ENCODE measurements at regions not wholly inside any gene's neighbourhood (a gene's known extent, or its start where the extent isn't known, plus 50 kb on each side); places are given as distances from the start of the nearest gene placed in this dataset.

GRCh38 chr13:88895261-88895941, 1224.2 kb downstream of the SLITRK5 start:
- no peaks in the 10 kb centered on the region for H3K36me3 Mint-ChIP-seq (ENCODE audit: unreplicated experiment)
- no peak overlapping the region for H3K27ac Mint-ChIP-seq (ENCODE audit: unreplicated experiment)
- no peaks in the 10 kb centered on the region for H3K4me1 Mint-ChIP-seq (ENCODE audit: low read depth, unreplicated experiment)
- no peak for TF ChIP-seq CTCF (IDR thresholded peaks at IDR 0.05; ENCODE audit: partially characterized antibody, unreplicated experiment)
- H3K9me3 Mint-ChIP-seq (ENCODE audit: unreplicated experiment): no peaks in the 10 kb centered on the region
- H3K4me3 Mint-ChIP-seq (ENCODE audit: unreplicated experiment): no peak overlapping the region
- no peak for DNase-seq
- no peaks in the 10 kb centered on the region for H3K27me3 Mint-ChIP-seq (ENCODE audit: unreplicated experiment)

GRCh38 chr13:88896466-88896865, 1225.3 kb downstream of the SLITRK5 start:
- TF ChIP-seq CTCF (IDR thresholded peaks at IDR 0.05; ENCODE audit: partially characterized antibody, unreplicated experiment): no peak
- Mint-ChIP-seq H3K36me3 (ENCODE audit: unreplicated experiment) (no peaks in the 10 kb centered on the region), H3K27ac (ENCODE audit: unreplicated experiment) (no peak overlapping the region), H3K4me3 (ENCODE audit: unreplicated experiment) (no peak overlapping the region), H3K4me1 (ENCODE audit: low read depth, unreplicated experiment) (no peaks in the 10 kb centered on the region), H3K9me3 (ENCODE audit: unreplicated experiment) (no peaks in the 10 kb centered on the region), H3K27me3 (ENCODE audit: unreplicated experiment) (no peaks in the 10 kb centered on the region)
- DNase-seq: no peak

- Mint-ChIP-seq H3K4me3 (ENCODE audit: unreplicated experiment) (no peak overlapping the region), H3K9me3 (ENCODE audit: unreplicated experiment) (no peaks in the 10 kb centered on the region), H3K4me1 (ENCODE audit: low read depth, unreplicated experiment) (peaks cover 3% of the 10 kb centered on the region), H3K27ac (ENCODE audit: unreplicated experiment) (no peak overlapping the region), H3K36me3 (ENCODE audit: unreplicated experiment) (no peaks in the 10 kb centered on the region), H3K27me3 (ENCODE audit: unreplicated experiment) (no peaks in the 10 kb centered on the region)
- no peak for TF ChIP-seq CTCF (IDR thresholded peaks at IDR 0.05; ENCODE audit: partially characterized antibody, unreplicated experiment)
- DNase-seq: no peak
Observed at GRCh38 chr13:88908961-88909441, 1237.8 kb downstream of the SLITRK5 start.

- no peaks in the 10 kb centered on the region for H3K27me3 Mint-ChIP-seq (ENCODE audit: unreplicated experiment)
- DNase-seq: no peak
- TF ChIP-seq CTCF (IDR thresholded peaks at IDR 0.05; ENCODE audit: partially characterized antibody, unreplicated experiment): no peak
- no peak overlapping the region for H3K27ac Mint-ChIP-seq (ENCODE audit: unreplicated experiment)
- no peaks in the 10 kb centered on the region for H3K9me3 Mint-ChIP-seq (ENCODE audit: unreplicated experiment)
- no peaks in the 10 kb centered on the region for H3K4me1 Mint-ChIP-seq (ENCODE audit: low read depth, unreplicated experiment)
- no peak overlapping the region for H3K4me3 Mint-ChIP-seq (ENCODE audit: unreplicated experiment)
- H3K36me3 Mint-ChIP-seq (ENCODE audit: unreplicated experiment): no peaks in the 10 kb centered on the region
Observed at GRCh38 chr13:88919970-88920628, 1248.9 kb downstream of the SLITRK5 start.

GRCh38 chr13:88925954-88926353, 1254.8 kb downstream of the SLITRK5 start:
- Mint-ChIP-seq H3K27ac (ENCODE audit: unreplicated experiment) (no peak overlapping the region), H3K4me3 (ENCODE audit: unreplicated experiment) (no peak overlapping the region), H3K9me3 (ENCODE audit: unreplicated experiment) (no peaks in the 10 kb centered on the region)

More at GRCh38 chr13:88925954-88926353, 1254.8 kb downstream of the SLITRK5 start:
- TF ChIP-seq CTCF (IDR thresholded peaks at IDR 0.05; ENCODE audit: partially characterized antibody, unreplicated experiment): no peak
- no peaks in the 10 kb centered on the region for H3K36me3 Mint-ChIP-seq (ENCODE audit: unreplicated experiment)
- peaks cover 2% of the 10 kb centered on the region for H3K27me3 Mint-ChIP-seq (ENCODE audit: unreplicated experiment)
- H3K4me1 Mint-ChIP-seq (ENCODE audit: low read depth, unreplicated experiment): peaks cover 2% of the 10 kb centered on the region
- no peak for DNase-seq
